GM18502 (cell line): ENCODE measurements at regions not wholly inside any gene's neighbourhood (a gene's known extent, or its start where the extent isn't known, plus 50 kb on each side); places are given as distances from the start of the nearest gene placed in this dataset.

ENCODE experiments used
- ATAC-seq: cut with Tn5 transposase; IDR thresholded peaks from one replicate; pipeline ENCODE4 v1.9.1; 2021; ENCODE audit warnings: mild to moderate bottlenecking; ENCODE audit not compliant: unreplicated experiment, poor library complexity

DNA sequence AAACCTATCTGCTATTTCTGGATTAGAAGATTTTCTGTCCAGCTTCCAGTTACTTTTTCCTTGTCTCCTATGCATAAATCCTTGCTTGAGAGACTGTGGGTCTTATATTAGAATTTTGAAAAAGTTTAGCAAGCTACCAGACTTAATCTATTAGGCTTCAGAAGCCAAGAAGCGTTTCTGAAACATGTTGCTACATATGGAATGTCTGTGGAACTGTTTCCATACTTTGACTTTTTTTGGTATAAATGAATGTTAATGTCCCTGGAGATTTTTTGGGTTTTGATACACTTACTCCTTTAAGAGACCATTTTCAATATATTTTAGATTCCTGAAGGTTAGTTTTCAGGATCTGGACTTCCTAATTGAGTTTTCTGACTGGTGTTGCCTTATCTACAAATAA lies 191.4 kb upstream of the SGCD start:
- no peak for ATAC-seq

GRCh38 chr5:156137071-156137869 lies 189.7 kb upstream of the SGCD start:
- no peak for ATAC-seq

GRCh38 chr5:156142867-156143266 lies 184.1 kb upstream of the SGCD start:
- ATAC-seq, result no peak

DNA sequence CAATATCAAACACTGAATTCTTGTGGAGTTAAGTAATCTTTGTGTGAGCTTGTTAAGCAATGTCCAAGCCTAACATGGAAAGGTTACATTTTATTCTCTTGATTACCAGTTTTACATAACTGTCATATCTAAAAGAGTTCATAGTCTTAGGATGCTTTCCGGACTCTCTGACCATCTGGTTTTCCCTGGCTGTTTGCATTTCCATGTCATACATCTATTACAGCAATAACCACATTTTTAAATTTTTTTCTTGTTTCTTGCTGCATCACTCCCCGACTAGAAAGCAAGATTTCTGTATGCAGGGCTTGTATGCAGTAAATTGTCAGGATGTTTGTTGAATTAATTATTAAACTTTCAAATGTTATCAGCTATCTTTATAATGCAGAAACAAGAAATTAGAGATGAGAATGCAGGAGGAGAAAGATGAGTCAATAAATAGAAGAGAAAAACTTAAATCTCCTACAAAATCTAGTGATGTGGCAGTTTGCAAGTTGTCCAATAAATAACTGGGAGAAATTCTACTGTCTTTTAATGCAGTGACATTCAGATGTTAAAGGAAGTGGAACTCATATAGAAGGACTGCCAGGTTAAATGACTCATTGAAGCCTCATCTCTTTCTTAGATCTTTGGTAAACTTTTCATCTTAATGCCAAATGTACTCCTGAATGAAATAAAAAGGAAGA lies 179.6 kb upstream of the SGCD start:
- ATAC-seq, result no peak

GRCh38 chr5:156147944-156148285 lies 179.0 kb upstream of the SGCD start:
- ATAC-seq, result no peak

- no peak for ATAC-seq
Measured at GRCh38 chr5:156148301-156148700, 178.7 kb upstream of the SGCD start.

DNA sequence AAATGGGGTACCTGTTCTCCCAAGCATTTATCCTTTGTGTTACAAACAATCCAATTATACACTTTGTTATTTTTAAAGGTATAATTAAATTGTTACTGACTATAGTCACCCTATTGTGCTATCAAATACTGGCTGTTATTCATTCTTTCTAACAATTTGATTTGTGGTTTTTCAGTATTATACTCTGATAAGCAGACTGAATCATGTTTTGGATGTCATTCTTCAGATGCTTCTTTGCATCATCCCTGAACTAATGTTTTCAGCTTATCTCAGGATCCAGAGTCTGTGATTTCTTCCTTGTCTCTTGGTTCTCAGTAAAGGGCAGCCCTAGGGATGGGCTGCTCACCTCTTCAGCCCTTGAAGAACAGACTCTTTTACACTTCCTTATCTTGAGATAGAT lies 177.8 kb upstream of the SGCD start:
- ATAC-seq, result no peak

GRCh38 chr5:156153602-156154001 lies 173.4 kb upstream of the SGCD start:
- ATAC-seq, result no peak

DNA sequence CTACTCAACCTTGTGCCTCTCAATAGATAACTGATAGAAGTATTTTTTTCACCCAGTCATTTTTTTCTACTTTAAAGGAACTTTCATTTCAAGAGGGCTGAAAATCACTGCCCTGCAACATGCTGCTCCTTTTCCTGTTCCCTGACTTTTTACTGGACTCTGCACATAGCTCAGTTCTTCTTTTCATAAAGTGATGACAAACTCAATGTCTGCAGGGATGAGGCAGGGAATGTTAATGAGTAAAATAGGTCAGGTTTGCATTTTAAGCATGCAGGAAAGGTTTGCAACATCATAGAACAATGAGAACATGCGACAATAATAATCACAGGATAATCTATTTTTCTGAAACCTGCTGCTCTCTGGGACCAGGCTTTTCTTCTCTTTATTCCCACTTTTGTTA lies 172.2 kb upstream of the SGCD start:
- ATAC-seq, result no peak

- no peak for ATAC-seq
Measured at GRCh38 chr5:156155598-156155997, 171.4 kb upstream of the SGCD start.

GRCh38 chr5:156164306-156164705 lies 162.7 kb upstream of the SGCD start:
- ATAC-seq, result no peak

GRCh38 chr5:156169495-156169894 lies 157.5 kb upstream of the SGCD start:
- ATAC-seq, result no peak

GRCh38 chr5:156170351-156170961 lies 156.5 kb upstream of the SGCD start:
- ATAC-seq, result no peak

- no peak for ATAC-seq
Measured at GRCh38 chr5:156174225-156174624, 152.7 kb upstream of the SGCD start.

DNA sequence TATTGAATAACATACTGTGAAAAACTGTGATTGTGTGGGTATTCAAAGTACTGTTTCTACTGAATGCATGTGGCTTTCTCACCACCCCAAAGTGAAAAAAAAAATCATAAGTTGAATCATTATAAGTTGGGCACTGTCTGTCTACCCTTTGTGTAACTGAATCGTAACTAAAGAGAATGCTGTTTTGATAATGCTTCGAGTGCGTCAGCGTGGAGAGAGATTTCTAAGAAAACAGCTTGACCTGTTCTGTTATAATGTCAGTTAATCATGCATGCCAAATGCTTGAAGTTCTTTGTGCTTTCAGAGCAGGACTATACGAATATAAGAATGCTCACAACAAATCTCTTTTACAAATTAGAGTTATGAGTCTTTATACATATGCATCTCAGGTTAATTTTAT lies 148.8 kb upstream of the SGCD start:
- no peak for ATAC-seq

DNA sequence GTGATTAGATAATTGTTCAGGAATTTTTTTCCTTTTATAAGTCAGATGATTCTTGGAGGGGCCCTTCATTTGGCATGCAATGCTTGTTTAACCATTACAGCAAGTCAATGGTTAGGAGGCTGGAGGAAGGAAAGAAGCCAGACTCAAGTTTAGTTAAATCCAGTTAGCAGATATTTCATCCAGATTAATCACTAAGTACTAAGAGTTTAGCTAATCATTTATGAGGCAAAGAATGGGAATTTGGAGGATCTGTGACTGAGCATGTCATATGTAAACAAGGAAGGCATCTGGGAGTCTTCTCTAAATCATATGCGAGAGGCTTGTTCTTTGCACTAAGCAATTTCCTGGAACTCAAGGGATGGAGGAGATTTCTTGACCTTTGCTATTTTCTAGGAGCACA lies 145.3 kb upstream of the SGCD start:
- ATAC-seq, result no peak

DNA sequence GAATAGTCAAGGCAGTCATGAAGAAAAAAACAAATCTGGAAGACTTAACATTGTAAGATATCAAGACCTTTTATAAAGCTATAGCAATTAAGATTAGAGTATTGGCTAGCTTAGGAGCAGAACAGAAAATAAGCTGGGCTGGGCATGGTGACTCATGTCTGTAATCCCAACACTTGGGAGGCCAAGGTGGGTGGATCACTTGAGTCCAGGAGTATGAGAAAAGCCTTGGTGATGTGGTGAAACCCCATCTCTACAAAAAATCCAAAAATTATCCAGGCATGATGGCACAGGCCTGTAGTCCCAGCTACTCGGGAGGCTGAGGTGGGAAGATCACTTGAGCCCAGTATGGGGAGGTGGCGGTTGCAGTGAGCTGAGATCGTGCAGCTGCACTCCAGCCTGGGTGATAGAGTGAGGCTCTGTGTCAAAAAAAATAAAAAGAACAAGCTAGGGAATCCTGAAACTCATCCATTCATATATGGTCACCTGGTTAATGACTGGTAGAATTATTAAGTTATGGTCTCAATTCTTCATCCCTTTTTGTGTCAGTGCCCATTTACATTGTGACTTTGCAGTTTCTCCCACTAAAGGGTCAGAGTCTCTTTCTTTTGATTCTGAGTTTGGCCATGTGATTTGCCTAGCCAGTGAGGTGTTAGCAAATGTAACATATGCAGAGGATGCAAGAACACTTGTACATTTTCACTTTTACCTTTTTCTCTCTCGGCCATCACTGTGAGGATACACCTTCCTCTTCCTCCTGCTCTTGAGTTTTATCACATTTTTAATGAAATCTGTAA lies 144.6 kb upstream of the SGCD start:
- ATAC-seq, result no peak

DNA sequence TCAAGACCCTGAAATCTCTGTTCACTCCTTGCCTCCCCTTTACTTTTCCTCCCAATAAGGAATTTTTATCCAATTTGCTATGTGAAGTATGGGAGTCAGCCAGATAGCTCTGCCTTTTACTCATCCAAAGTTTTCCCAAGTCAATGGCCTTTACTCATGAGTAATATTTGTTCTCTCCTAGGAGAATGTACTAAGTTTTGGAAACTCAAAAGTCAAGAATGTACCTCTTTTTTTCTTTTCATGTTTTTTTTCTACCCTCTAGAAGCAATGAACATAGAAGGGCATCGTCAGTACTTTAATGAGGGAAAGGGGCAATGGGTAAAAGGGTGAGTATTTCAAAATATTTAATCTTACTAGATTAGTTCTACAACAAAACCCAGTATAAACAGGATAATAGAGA lies 140.2 kb upstream of the SGCD start:
- no peak for ATAC-seq

DNA sequence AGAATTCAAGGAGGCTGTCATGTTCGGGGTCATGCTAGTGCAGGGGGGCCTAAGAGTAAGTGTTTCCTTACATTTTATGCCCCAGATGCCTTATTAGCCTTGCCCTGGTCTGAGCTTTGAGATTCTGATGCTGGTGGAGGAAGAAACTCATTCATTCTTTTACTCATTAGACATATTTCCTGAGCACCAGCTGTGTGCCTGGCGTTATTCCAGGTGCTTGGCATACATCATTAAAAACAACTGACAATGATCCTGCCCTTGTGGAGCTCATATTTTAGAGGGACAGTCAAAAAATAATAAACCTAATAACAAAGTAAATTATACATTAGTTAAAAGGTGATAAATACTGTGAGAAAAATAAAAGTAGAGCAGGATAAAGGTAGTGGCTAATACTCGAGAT lies 138.9 kb upstream of the SGCD start:
- ATAC-seq, result no peak

DNA sequence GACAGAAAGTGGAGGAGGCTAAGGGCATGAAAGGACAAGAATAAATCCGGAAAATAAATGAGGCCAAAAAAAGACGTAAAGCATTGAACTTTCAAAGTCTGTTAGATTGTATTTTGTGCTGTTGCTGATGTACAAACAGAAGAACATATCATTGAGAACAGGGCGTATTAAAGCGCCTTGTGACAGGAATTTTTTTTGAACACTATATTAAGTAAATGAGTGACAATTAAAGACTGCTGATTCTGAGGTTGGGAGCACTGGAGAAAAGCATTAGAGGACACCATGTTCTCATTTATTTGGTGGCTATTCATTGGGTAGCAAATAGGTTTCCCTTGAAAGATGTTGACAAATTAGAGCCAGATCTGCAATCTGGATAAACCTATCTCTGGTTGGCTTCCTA lies 137.3 kb upstream of the SGCD start:
- no peak for ATAC-seq

- no peak for ATAC-seq
Measured at GRCh38 chr5:156191547-156191946, 135.4 kb upstream of the SGCD start.
